Frontal cortex (tissue), 3 donors: ENCODE measurements at regions not wholly inside any gene's neighbourhood (a gene's known extent, or its start where the extent isn't known, plus 50 kb on each side); places are given as distances from the start of the nearest gene placed in this dataset.

Source experiments
- DNase-seq, 2 donors: peaks; one replicate each; pipeline ENCODE4 v3.0.0; 2012; ENCODE audit warnings: low spot score in 2 of 2
- FAIRE-seq: peaks from 2 replicates; lab custom pipeline; 2012; peaks lifted over from hg19 to GRCh38; lab: Jason Lieb, UNC
- donor health status: control.
- donor health status: control.
- donor health status: control.

DNA sequence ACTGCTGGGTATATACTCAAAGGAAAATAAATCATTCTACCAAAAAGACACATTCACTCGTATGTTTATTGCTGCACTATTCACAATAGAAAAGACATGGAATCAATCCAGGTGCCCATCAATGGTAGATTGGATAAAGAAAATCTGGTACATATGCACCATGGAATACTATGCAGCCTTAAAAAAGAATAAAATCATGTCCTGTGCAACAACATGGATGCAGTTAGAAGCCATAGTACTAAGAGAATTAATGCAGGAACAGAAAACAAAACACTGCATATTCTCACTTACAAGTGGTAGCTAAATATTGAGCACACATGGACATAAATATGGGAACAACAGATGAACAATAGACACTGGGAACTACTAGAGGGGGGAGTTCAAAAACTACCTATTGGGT is 96.3 kb downstream of the FAM76B start:
- DNase-seq = no peak
- FAIRE-seq = no peak

DNA sequence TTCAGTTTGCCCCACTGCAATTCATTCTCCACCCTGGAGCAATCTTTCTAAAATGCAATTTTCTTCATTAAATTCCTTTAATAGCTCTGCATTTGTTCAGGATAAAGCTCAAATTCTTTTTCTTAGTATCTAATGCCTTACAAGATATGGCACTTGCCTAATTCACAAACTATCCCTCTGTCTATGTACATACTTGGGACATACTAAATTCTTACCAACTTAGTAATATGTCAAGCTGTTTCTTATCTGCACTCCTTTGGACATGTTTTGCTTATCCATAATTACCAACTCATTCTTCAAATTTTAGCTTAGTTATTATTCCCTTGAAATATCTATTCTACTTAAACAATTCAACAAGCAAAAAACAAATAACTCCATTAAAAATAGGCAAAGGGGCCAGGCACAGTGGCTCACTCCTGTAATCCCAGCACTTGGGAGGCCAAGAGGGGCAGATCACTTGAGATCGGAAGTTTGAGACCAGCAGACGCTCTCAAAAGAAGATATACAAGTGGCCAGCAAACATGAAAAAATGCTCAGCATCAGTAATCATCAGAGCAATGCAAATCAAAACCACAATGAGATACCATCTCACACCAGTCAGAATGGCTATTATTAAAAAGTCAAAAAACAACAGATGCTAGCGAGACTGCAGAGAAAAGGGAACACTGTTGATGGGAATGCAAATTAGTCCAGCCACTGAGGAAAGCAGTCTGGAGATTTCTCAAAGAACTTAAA is 96.9 kb downstream of the FAM76B start:
- FAIRE-seq (no peak), DNase-seq (no peak)

DNA sequence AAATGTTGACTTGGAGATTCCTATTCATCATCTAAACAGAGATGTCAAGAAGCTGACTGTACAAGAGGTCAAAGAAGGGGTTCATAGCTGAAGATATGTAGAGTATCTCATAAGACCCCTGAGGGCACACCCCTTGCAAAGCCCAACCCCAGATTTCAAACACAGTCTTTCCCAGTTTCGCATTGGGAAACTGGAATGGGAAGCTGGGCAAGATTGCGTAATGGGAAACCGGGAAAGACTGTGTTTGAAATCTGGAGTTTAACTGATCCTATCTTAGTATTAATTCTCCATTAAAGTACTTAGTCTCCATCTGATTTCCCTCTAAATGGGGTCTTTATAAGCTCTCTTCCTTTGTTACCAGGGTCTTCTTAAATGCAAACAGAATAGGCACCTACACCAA is 99.5 kb downstream of the FAM76B start:
- DNase-seq = no peak
- FAIRE-seq = no peak

DNA sequence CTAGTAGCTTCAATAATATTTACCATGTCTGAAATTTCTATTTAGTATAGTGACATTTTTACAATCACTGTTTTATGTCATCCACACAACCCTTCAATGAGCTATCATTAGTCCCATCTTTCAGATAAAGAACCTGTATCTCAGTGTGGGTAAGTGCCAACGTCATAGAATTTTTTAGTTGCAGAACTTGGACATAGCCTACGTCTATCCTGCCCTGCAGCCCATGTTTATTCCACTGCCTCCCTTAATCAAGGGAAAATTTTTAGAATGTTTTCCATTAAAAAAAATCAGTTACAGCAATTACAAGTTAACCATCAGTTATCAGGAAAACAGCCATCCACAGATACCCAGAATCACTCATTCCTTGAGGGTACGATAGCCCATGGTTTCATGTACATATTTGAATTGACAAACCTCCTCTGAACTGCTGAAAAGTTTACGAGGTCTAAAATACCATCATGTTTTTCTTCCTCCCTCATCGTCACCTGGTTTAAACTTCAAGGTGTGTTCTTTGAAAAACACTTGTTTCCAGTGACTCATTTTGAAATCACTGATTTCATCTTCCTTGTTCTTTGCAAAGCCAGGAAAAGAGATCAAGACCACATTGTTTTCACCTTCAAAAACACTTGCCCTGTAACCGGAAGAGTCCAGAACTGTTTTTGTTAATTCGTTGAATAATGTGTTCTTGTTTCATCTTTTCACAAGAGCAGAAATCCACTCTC is 100.9 kb downstream of the FAM76B start:
- FAIRE-seq (no peak), DNase-seq (no peak)

DNA sequence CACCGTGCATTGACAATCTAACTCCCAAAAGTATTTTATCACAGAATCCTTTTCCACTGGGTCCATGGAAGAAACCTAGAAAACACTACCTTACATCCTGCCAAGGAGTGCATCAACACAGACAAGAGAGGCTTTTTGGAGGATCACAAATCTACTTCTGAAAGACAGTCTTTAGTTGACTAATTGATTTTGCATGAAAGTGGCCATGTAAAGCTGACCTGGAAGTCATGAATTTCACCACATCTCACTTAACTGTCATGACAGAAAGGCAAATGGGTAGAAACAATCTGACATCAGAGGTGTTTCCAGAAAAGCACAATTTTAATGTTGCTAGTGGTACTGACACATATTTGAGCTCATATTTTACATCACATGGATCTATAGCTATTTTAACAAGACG is 101.6 kb downstream of the FAM76B start:
- DNase-seq (no peak), FAIRE-seq (no peak)

DNA sequence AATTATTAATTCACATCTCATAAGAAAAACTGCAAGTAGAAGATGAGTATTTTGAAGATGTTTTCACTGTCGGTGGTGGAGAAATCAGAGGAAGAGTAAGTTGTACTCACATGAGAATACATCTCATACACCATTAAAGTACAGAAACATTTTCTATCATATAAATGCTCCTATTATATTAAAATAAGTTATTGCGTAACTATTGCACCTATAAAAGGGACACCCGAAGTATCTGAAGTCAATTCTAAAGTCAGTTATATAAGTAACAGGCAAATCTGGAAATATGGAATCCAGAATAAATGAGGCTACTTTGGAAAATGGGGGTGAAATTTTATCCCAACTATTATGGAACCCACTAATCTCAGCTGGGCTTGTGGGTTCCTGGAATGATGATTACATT is 103.3 kb downstream of the FAM76B start:
- no peak for FAIRE-seq
- DNase-seq = no peak

DNA sequence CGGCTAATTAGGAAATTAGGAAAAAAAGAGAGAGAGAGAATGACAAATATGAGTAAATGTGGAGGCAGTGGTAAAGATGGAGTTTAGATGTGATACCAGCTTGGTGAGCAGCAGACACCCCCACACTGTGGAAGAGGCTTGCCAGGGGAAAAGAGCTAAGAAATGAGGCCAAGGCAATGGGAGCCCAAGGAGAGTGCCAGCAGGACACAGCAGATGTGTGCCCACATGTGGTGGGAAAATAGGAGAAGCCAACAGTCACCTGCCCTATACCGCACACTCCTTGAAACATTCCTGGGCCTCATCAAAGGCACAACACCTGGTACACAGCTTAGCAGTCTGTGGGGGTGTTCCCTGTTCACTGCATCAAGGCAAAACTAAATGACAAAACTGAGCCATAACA is 104.9 kb downstream of the FAM76B start:
- FAIRE-seq (no peak), DNase-seq (no peak)

DNA sequence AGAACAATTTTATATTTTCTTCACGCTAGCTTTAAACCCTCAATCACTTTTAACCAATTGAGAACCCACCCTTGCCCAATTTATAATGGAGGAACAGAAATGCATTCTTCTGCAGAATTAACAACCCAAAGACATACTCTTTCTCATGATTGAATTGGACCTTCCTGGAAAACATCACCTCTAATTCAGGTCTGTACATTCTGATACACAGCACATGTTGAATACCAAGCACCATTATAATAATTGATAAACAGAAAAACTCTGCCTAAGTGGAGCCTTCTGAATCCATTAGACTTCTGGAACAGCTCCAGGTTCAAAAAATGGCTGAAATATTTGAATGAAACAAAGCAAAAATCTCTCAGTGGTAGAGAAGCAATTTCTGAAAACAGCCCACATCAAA is 105.4 kb downstream of the FAM76B start:
- FAIRE-seq (no peak), DNase-seq (no peak)

DNA sequence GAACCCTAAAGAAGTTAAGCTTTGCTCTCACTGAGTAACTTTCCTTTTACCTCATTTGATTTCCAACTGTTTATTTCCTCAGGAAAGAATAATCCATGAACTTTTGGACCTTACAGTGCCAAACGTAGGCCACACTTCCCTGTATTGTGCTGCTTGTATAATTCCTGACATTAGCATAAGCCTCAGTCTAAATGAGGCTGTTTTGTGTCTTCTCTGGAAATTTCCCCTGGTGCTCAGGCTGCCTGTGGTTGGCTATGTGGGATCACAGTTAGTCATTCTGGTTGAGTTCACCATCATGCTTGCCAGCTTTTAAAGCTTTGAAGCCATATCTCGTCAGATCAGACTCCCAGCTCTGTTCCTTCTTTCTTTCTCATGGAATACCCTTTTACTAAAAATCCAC is 107.0 kb downstream of the FAM76B start:
- DNase-seq = no peak
- no peak for FAIRE-seq

DNA sequence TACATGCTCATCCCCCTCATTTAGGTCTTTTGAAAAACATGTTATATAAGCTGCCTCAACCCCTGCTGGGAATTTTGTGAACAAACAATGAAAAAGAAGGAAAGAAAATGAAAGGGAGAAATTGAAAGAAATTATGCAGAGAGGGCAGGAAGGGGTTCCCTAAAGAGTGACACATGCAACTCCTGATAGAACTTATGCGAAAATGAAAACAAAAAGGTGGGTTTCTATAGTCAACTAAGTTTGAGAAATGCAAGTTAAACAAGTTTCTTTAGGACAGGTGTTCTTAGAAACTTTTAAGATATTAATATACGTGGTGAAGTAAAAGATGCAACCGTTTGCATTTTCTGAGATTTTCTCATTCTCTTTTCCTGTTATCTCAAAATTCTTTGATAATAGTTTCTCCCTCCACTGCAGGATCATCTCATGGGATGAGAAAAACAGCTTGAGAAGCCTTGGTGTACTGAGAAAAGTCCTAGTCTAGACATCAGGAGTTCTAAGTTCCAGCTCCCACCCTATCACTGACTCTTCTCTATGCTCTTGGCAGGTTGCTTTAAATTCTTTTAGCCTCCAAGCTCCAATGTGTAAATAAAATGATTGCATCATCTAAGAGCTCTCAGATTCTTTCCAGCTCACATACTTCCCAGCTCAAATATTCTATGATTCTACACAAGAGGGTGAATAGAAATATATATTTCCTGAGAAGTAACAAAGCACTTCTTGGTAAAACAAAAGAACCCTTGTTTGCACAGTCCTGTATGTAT is 109.2 kb downstream of the FAM76B start:
- FAIRE-seq = no peak
- no peak for DNase-seq

DNA sequence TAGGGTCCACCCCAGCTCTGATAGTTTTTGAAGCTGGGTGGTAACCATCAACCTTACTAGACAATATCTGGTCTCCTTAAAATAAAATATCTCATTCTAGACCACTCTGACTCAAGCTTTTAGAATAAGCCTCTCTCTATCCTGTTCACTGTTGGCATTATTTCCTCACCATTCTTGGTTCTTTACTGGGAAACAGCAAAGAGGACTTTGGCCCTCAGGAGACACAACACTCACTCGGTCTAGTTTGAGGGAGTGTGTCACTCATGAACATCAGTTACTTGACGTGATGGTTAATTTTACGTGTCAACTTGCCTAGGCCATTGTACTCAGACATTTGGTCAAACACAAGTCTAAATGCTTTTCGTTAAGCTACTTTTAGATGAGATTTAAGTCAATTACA is 110.6 kb downstream of the FAM76B start:
- no peak for FAIRE-seq
- DNase-seq = no peak

DNA sequence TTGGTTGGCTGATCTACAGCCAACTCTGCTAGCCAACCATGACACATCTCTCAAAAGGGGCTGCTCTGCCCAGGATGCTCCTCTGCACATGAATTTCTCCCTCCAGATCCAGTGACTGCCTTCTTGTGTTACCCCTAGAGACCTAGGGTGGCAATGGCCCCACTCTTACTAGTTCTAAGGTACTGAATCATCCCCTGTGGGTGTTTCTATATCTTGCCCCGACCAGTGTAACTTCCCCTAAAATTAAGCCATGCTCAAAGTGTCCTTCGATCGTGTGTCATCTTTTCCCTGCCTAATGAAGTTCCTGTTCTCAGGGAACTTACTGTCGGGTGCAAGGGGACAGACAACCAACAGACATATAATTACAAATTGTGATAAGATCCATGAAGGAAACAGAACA is 113.3 kb downstream of the FAM76B start:
- no peak for DNase-seq
- no peak for FAIRE-seq

DNA sequence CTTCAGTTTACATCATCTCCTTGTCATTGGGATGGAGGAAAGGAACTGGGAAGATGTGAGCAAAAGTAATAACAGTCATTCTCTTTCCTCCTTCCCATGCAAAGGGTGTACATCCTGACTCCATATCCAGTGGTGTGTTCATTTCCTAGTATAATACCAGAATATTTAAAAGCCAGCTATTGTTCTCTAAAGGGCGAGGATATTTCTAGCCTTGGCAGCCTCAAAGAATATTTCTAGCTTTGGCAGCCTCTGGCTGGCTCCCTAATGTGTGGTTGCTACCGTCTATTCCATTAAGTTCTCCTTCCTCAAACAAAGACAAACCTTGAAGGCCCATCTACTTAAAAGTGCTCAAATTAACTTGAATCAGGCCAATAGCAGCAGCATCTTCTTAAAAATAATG is 114.0 kb downstream of the FAM76B start:
- no peak for FAIRE-seq
- DNase-seq = no peak

DNA sequence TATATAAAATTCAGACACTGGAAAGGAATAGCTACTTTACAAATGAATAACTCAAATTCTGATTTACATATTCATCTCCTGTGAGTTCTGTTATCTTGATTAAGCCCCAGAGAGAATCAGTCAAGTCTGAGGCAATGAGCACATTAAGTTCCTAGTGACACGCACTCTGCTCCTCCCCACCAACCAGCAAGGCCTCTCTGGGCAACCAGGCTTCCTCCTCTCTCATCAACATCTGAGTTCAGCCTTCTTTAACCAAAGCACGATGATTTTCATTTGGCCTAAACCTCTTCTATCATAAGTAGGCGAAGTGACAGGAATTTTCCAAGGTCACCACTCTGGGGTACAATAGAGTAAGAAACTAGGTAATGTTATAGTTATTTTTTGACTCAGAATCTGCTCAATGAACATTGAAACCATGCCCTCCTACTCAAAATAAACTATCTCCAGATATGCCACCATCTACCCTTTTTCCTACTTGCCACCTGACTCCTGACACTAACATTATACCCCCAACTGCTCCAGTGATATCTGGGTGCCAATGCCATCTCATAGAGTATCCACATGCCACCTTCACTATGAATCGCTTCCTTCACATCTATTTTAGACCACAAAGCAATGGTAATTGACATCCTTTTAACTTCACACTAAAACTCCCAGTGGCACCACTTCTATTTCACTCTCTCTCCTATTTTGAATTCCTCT is 114.8 kb downstream of the FAM76B start:
- FAIRE-seq = no peak

DNA sequence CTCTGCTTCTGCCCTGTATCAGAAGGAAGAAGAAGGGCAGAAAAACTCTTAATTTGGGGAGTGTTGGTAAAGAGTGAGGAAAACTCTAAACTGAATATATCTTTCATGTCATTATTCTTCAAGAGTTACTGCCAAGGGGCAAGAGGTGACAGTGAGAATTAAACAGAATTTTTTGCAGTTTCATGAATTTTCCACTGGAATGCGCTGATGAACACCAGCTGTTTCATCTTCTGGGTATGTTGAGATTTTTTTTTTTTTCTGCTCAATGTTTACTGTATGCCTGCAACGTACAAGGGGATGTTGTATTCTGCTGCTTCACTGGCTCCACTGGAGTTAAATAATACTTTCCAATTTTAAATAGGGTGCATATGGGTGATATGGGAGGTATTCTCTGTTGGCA is 117.8 kb downstream of the FAM76B start:
- FAIRE-seq (no peak), DNase-seq (no peak)

More for the DNA sequence above, 114.8 kb downstream of the FAM76B start:
- no peak for DNase-seq

DNA sequence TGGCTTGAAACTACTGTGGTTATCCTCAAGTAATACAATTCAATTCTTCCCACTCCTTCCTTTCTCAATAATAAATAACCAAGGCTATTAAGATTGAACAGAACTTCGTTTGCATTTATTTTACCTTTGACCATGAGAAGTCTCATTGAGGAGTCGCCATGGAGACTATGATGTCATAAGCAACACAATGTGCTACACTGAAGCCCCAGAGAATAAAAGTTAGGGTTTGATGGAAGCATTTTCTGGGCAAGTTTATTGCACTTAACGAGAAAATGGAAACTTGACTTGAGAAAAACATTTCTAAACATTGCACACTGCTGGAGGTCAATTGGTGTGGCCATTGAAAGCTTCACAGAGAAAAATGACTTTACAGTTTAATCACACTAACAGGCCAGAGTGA is 121.5 kb downstream of the FAM76B start:
- FAIRE-seq (no peak), DNase-seq (no peak)

DNA sequence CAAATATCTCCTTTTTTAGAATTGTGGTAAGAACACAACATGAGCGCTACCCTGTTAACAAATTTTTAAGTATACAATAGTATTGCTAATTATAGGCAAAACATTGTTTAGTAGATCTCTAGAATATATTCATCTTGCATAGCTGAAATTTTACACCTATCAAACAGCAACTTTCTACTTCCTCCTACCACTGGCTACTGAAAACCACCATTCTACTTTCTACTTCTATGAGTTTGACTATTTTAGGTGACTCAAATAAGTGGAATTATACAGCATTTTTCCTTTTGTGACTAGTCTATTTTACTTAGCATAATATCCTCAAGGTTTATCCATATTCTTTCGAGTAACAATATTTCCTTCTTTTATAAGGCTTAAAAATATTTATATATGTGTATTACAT is 128.4 kb downstream of the FAM76B start:
- DNase-seq = no peak
- FAIRE-seq = no peak

DNA sequence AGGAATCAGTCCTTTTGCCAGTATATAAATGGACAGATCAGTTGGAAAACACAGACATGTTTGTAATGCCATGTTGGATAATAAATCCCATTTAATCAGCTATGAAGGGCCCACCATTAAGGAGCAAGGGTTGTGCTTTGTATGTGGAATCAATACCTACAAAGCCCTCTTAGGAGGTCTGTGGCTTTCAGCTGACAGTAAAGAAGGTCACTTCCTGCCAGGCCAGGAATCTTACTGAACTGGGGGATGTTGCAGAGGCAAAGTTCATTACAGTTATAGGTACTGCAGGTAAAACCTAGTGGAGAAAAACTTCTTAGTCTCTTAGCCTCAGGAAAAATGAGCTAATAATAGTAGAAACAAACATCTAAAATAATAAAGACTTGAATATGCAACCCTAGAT is 129.5 kb downstream of the FAM76B start:
- no peak for FAIRE-seq
- no peak for DNase-seq

DNA sequence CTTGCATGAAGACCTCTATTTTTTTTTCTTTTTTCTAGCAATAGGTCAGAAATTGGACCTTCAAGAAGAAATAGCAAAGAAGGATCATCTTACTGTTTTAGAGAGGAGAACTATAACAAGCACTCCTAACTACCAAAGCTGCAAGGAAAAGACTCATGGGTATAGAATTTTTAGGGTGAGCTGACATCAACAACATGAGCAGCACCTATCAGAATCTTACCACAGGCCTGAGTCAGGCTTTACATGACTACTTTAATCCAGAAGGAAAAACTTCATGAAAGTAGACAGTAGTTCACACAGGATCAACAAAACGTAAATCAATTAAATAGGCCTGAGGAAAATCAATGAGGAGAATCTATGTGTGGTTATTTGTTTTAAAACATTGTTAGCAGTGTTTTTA is 130.5 kb downstream of the FAM76B start:
- FAIRE-seq = no peak
- no peak for DNase-seq

DNA sequence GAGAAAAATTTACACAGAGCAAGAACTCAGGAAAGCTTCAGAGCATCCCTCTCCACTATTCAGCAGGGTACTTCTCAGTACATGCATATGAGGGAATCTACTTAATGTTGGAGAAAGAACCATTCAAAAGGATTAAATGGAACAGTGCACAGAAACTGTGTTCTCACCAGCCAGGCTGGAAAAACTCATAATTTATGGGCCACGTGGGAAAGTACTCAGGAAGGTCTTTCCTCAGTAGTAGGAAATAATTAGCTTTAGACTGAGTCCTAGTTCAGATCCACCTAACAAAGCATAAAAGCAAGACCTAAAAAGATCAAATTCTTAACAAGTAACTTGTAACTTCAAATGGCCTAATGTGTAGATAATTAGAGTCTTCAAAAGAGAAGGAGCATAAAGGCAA is 134.0 kb downstream of the FAM76B start:
- DNase-seq = no peak
- no peak for FAIRE-seq

DNA sequence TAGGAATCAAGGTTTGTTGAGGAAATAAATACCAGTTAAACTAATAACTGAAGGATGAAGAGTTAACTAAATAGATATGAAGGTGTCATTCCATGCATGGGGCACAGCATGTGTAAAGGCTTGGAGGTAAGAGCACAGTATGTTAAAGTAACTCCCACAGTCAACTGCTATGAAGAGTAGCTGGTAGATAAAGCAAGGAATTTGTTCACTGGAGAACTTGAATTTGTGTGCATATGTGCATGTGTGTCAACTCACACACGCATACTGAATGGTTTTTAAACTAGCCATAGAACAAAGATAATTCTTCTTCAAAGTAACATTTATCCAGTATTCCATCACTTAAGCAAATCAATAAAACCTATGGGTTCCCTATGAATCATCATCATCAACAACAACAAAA is 135.9 kb downstream of the FAM76B start:
- no peak for DNase-seq
- FAIRE-seq = no peak
